ENCODE measurements at regions not wholly inside any gene's neighbourhood (a gene's known extent, or its start where the extent isn't known, plus 50 kb on each side); places are given as distances from the start of the nearest gene placed in this dataset.

DNA sequence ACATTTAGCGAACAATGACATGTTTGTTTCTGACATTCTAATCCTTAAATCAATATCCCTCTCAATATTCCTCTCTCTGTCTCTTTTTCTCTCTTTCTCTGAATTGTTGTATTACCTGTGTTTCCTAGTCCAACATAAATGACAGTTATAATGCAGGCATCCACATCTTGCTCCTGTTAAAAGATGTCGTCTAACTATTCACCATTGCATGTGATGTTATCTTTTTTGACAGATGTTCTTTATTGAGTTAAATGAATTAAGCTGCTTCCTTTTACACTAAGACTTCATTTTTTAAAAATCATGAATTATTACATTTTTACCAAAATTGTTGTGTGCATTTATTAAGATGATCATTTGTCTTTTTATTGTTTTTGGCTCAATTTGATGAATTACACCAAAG lies 527.5 kb downstream of the PRR16 start:
- Histone ChIP-seq H3K27me3 (ENCODE audit: insufficient read depth, low read length) (no peaks in the 10 kb centered on the region), H3K79me2 (ENCODE audit: insufficient read depth, low read length) (no peaks in the 10 kb centered on the region), H3K27ac (ENCODE audit: low read depth, low read length) (no peak overlapping the region), H2AFZ (ENCODE audit: low read length) (no peak overlapping the region), H3K4me3 (ENCODE audit: insufficient read depth, low read length) (no peak overlapping the region), H4K20me1 (ENCODE audit: insufficient read depth, low read length) (no peaks in the 10 kb centered on the region), H3K4me2 (ENCODE audit: insufficient read depth, low read length) (no peak overlapping the region), H3K36me3 (ENCODE audit: insufficient read depth, low read length) (no peaks in the 10 kb centered on the region), H3K4me1 (ENCODE audit: insufficient read depth, low read length) (no peaks in the 10 kb centered on the region), H3K9me3 (ENCODE audit: low read depth, low read length) (no peaks in the 10 kb centered on the region)
- DNase-seq (ENCODE audit: insufficient read length, low spot score, missing footprints) = no peak
- no peak for TF ChIP-seq CTCF (IDR thresholded peaks at IDR 0.05; ENCODE audit: extremely low read depth, low read depth, low read length)

DNA sequence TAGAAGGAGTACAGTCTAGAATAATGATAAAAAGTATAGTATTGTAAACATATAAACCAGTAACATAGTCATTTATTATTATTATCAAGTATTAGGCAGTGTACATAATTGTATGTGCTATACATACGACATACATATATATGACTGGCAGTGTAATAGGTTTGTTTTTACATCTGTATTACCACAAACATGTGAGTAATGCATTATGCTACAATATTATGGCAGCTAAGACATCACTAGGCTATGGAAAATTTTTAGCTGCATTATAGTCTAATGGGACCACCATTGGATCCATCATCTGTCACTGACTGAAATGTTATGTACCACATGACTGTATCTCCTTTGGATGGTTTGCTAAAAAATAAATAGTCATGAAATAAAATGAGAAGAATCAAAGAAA lies 530.0 kb downstream of the PRR16 start:
- Histone ChIP-seq H3K4me1 (ENCODE audit: insufficient read depth, low read length) (no peaks in the 10 kb centered on the region), H3K79me2 (ENCODE audit: insufficient read depth, low read length) (no peaks in the 10 kb centered on the region), H3K27ac (ENCODE audit: low read depth, low read length) (no peak overlapping the region), H3K36me3 (ENCODE audit: insufficient read depth, low read length) (no peaks in the 10 kb centered on the region), H3K9me3 (ENCODE audit: low read depth, low read length) (no peaks in the 10 kb centered on the region), H2AFZ (ENCODE audit: low read length) (no peak overlapping the region), H3K27me3 (ENCODE audit: insufficient read depth, low read length) (no peaks in the 10 kb centered on the region), H3K4me2 (ENCODE audit: insufficient read depth, low read length) (no peak overlapping the region), H4K20me1 (ENCODE audit: insufficient read depth, low read length) (no peaks in the 10 kb centered on the region), H3K4me3 (ENCODE audit: insufficient read depth, low read length) (no peak overlapping the region)
- DNase-seq (ENCODE audit: insufficient read length, low spot score, missing footprints) = no peak
- TF ChIP-seq CTCF (IDR thresholded peaks at IDR 0.05; ENCODE audit: extremely low read depth, low read depth, low read length) = no peak

GRCh38 chr5:120999550-120999949 lies 535.5 kb downstream of the PRR16 start:
- Histone ChIP-seq H3K4me3 (ENCODE audit: insufficient read depth, low read length) (no peak overlapping the region), H3K79me2 (ENCODE audit: insufficient read depth, low read length) (no peaks in the 10 kb centered on the region), H3K4me2 (ENCODE audit: insufficient read depth, low read length) (no peak overlapping the region), H3K4me1 (ENCODE audit: insufficient read depth, low read length) (no peaks in the 10 kb centered on the region), H3K27me3 (ENCODE audit: insufficient read depth, low read length) (no peaks in the 10 kb centered on the region), H3K27ac (ENCODE audit: low read depth, low read length) (no peak overlapping the region), H4K20me1 (ENCODE audit: insufficient read depth, low read length) (no peaks in the 10 kb centered on the region), H3K36me3 (ENCODE audit: insufficient read depth, low read length) (no peaks in the 10 kb centered on the region), H2AFZ (ENCODE audit: low read length) (no peak overlapping the region), H3K9me3 (ENCODE audit: low read depth, low read length) (no peaks in the 10 kb centered on the region)
- no peak for TF ChIP-seq CTCF (IDR thresholded peaks at IDR 0.05; ENCODE audit: extremely low read depth, low read depth, low read length)
- no peak for DNase-seq (ENCODE audit: insufficient read length, low spot score, missing footprints)

DNA sequence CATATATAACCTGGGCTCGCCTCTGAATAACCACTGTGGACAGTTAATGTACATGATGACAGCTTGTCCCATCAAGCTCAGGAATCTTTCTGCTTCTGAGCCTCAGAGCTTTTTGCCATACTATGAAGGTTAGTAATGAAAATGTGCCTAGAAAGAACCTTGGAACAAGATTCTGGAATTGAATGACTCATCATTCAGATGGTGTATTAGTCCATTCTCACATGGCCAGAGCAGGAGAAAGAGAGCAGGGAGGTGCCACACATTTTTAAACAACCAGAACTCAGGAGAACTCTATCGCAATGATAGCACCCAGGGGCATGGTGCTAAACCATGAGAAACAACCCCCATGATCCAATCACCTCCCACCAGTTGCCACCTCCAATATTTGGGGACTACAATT lies 542.1 kb downstream of the PRR16 start:
- H3K4me2 ChIP-seq (ENCODE audit: insufficient read depth, low read length) = no peak overlapping the region
- H3K27ac ChIP-seq (ENCODE audit: low read depth, low read length) = no peak overlapping the region
- no peaks in the 10 kb centered on the region for H3K79me2 ChIP-seq (ENCODE audit: insufficient read depth, low read length)
- no peak overlapping the region for H3K4me3 ChIP-seq (ENCODE audit: insufficient read depth, low read length)
- no peaks in the 10 kb centered on the region for H3K27me3 ChIP-seq (ENCODE audit: insufficient read depth, low read length)
- no peak for DNase-seq (ENCODE audit: insufficient read length, low spot score, missing footprints)
- no peak for TF ChIP-seq CTCF (IDR thresholded peaks at IDR 0.05; ENCODE audit: extremely low read depth, low read depth, low read length)
- H4K20me1 ChIP-seq (ENCODE audit: insufficient read depth, low read length) = no peaks in the 10 kb centered on the region
- H2AFZ ChIP-seq (ENCODE audit: low read length) = no peak overlapping the region
- H3K36me3 ChIP-seq (ENCODE audit: insufficient read depth, low read length) = no peaks in the 10 kb centered on the region
- H3K9me3 ChIP-seq (ENCODE audit: low read depth, low read length) = no peaks in the 10 kb centered on the region
- H3K4me1 ChIP-seq (ENCODE audit: insufficient read depth, low read length) = no peaks in the 10 kb centered on the region

All from osteoblast (primary cell).